ENCODE measurements at regions not wholly inside any gene's neighbourhood (a gene's known extent, or its start where the extent isn't known, plus 50 kb on each side); places are given as distances from the start of the nearest gene placed in this dataset.

GRCh38 chr2:78070693-78071092 is 548.5 kb upstream of the LRRTM4 start:
- DNase-seq (ENCODE audit: low spot score): no peak
- H3K4me3 ChIP-seq: no peak overlapping the region
- no peak for TF ChIP-seq CTCF (IDR thresholded peaks at IDR 0.05)
- no peak overlapping the region for H3K27ac ChIP-seq

- no peak for DNase-seq (ENCODE audit: low spot score)
- TF ChIP-seq CTCF (IDR thresholded peaks at IDR 0.05): no peak
- Histone ChIP-seq H3K4me3 (no peak overlapping the region), H3K27ac (no peak overlapping the region)
Observed at GRCh38 chr2:78077633-78078032, 555.5 kb upstream of the LRRTM4 start.

GRCh38 chr2:78082555-78082954 is 560.4 kb upstream of the LRRTM4 start:
- Histone ChIP-seq H3K4me3 (no peak overlapping the region), H3K27ac (no peak overlapping the region)
- no peak for TF ChIP-seq CTCF (IDR thresholded peaks at IDR 0.05)
- no peak for DNase-seq (ENCODE audit: low spot score)

GRCh38 chr2:78093436-78093835 is 571.3 kb upstream of the LRRTM4 start:
- no peak overlapping the region for H3K4me3 ChIP-seq
- no peak for DNase-seq (ENCODE audit: low spot score)
- H3K27ac ChIP-seq: no peak overlapping the region
- no peak for TF ChIP-seq CTCF (IDR thresholded peaks at IDR 0.05)

- no peak for DNase-seq (ENCODE audit: low spot score)
Observed at GRCh38 chr2:78109272-78109671, 587.1 kb upstream of the LRRTM4 start.

GRCh38 chr2:78115291-78115690 is 593.1 kb upstream of the LRRTM4 start:
- no peak overlapping the region for H3K4me3 ChIP-seq
- no peak for DNase-seq (ENCODE audit: low spot score)
- TF ChIP-seq CTCF (IDR thresholded peaks at IDR 0.05): no peak

More at GRCh38 chr2:78109272-78109671, 587.1 kb upstream of the LRRTM4 start:
- Histone ChIP-seq H3K4me3 (no peak overlapping the region), H3K27ac (no peak overlapping the region)
- no peak for TF ChIP-seq CTCF (IDR thresholded peaks at IDR 0.05)

GRCh38 chr2:78118037-78118436 is 595.9 kb upstream of the LRRTM4 start:
- H3K27ac ChIP-seq: no peak overlapping the region
- TF ChIP-seq CTCF (IDR thresholded peaks at IDR 0.05): no peak
- DNase-seq (ENCODE audit: low spot score): no peak

More at GRCh38 chr2:78115291-78115690, 593.1 kb upstream of the LRRTM4 start:
- no peak overlapping the region for H3K27ac ChIP-seq

More at GRCh38 chr2:78118037-78118436, 595.9 kb upstream of the LRRTM4 start:
- no peak overlapping the region for H3K4me3 ChIP-seq

All from coronary artery (tissue), 2 donors.